DMS153 treated with DMSO at 0.1 percent for 48 hours (cell line): ENCODE measurements at regions not wholly inside any gene's neighbourhood (a gene's known extent, or its start where the extent isn't known, plus 50 kb on each side); places are given as distances from the start of the nearest gene placed in this dataset.
"Not testable (repeated sequence)": the region's sequence is repeated elsewhere in the genome, so short reads cannot be mapped to it uniquely, and the experiment has no call there.

Experiments used
- DNase-seq: peaks from one replicate; lab custom pipeline; 2025; ENCODE audit not compliant: unreplicated experiment; lab: John Stamatoyannopoulos, UW

GRCh38 chr7:149714081-149714909 lies 59.1 kb downstream of the ZNF467 start:
- peak; percentile 49 for DNase-seq

GRCh38 chr7:149713731-149714068 lies 59.7 kb downstream of the ZNF467 start:
- no peak for DNase-seq

DNA sequence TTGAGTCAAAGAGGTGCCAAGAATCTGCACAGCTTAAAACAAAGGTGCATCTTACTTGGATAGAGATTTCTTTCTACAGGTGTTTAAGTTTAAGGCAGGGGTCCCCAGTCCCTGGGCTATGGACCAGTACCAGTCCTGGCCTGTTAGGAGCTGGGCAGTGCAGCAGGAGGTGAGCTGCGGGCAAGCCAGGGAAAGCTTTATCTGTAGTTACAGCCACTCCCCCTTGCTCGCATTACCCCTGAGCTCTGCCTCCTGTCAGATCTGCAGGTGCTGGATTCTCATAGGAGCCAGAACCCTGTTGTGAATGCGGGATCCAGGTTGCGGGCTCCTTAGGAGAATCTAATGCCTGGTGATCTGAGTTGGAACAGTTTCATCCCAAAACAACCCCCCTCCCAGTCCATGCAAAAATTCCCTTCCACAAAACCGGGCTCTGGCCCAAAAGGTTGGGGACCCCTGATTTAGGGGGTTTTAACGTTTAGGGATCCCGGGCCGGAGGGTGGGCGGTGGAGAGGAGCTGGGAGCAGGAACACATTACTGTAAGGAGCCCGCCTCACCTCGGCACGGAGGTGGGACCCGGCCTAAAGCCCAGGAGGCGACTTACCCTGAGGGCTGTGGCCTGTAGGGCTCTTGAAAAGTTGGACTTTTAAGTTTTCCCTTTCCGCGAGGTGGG lies 60.2 kb downstream of the ZNF467 start:
- no peak for DNase-seq

GRCh38 chr7:149708026-149708425 lies 65.4 kb downstream of the ZNF467 start:
- DNase-seq = no peak

- no peak for DNase-seq
Observed at GRCh38 chr7:149707448-149707886, 65.9 kb downstream of the ZNF467 start.

DNA sequence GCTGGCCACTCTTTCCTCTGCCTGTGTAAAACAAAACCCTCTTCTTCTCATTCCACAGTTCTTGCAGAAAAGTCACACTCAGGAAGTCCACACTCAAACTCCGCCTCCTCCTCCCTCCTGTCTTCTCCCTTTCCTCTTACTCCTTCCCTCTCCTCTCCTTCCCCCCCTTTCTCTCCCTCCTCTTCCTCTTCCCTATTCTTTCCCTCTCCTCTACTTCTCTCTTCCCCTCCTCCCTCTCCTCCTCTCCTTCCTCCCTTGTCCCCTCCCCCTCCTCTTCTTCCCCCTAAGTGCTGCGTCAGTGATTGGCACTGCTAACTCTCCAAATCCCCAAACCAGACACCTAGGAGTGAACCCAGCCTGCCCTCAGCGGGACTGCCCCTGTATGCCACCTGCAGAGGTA lies 67.0 kb downstream of the ZNF467 start:
- no peak for DNase-seq

DNA sequence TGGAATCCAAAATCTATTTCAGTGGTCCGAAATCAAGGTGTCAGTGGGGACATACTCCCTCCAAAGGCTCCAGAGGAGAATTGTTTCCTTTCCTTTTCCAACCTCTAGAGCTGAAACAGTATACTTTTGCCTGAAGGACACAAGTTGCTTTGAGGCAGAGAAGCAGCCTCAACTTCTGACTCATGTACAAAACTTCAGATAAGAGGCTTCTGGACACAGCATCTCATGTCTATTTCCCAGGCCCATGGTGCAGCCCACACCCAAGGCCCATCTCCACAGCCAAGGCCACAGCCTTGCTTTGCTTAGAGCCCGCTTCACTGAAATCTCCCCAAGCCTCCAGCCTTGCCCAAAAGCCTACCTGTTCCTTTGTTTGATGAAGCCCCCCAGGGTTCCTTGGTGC lies 68.9 kb downstream of the ZNF467 start:
- DNase-seq = no peak

- DNase-seq = no peak
Observed at GRCh38 chr7:149703044-149703650, 70.2 kb downstream of the ZNF467 start.

- no peak for DNase-seq
Observed at GRCh38 chr7:149701495-149702240, 71.7 kb downstream of the ZNF467 start.

DNA sequence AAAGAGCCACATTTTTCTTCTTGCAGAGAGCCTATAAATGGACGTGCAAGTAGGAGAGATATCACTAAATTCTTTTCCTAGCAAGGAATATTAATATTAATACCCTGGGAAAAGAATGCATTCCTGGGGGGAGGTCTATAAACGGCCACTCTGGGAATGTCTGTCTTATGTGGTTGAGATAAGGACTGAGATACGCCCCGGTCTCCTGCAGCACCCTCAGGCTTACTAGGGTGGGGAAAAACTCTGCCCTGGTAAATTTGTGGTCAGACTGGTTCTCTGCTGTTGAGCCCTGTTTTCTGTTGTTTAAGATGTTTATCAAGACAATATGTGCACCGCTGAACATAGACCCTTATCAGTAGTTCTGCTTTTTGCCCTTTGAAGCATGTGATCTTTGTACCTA lies 75.6 kb downstream of the ZNF467 start:
- DNase-seq = not testable (repeated sequence)

DNA sequence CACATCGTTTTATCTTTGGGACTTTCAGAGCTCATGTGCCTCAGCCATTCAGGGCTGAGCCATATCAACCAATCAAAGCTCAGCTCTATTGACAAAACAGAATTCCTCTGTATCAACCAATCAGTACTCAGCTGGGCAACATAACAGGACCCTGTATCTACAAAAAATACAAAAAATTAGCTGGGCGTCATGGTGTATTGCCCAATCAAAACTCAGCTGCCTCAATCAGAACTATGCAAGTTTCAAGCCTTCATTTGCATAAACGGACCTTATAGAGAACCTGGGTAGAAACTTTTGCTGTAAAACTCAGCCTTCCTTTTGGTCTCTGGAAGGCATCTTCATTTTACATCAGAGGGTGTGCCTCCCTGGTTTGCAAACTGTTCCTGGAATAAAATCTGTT lies 77.1 kb downstream of the ZNF467 start:
- no peak for DNase-seq

DNA sequence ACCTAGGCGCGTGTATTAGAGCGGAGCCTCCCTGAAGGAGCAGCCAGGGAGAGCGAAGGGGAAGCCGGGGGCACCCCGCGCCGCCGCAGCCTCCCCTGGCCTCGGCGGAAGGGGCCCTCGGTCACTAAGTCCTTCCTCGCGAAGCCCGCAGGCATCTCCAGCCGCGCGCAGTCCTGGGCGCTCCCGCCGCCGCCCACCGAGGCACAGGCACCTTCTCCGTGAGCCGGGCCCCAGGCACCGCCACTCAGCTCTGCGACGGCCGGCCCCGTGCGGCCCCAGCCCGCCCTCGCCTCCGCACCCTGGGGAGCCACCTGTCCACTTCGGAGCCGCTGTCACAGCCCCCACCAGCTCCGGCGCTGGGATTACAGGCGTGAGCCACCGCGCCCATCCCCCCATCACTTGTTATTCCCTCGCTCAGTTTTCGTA lies 80.8 kb downstream of the ZNF467 start:
- DNase-seq = no peak

DNA sequence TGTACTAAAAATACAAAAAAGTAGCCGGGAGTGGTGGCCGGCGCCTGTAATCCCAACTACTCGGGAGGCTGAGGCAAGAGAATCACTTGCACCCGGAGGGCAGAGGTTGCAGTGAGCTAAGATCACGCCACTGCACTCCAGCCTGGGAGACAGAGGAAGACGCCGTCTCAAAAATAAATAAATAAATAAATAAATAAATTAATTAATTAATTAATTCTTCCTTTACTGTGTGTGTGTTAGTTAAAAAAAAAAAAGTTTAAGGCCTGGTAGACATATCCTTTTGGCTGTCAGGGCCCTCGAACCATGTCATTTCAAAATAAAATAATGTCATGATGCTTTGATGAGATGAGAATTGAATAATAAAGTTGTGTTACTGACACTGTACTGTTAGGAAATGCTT lies 81.3 kb downstream of the ZNF467 start:
- no peak for DNase-seq

GRCh38 chr7:149690688-149691446 lies 82.5 kb downstream of the ZNF467 start:
- no peak for DNase-seq

GRCh38 chr7:149689291-149689721 lies 84.1 kb downstream of the ZNF467 start:
- no peak for DNase-seq

DNA sequence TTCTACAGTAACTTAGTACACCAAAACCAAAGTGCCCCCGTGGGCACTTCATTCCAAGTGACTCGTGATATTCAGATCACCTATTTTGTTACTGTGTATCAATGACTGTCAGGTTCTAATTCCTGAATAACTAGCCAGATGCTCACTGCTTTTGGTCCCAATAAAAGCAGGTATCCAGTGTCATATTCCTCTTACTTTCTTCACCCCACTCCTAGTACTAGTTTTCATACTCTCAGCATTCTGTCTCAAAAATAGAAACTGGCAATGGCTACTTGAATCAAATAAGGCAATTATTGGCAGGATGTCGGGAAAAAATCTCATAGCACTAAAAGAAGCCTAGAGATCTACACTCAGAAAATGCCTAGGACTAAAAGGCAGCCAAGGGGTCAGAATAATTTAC lies 84.6 kb downstream of the ZNF467 start:
- DNase-seq = no peak

GRCh38 chr7:149687820-149688219 lies 85.6 kb downstream of the ZNF467 start:
- not testable (repeated sequence) for DNase-seq

DNA sequence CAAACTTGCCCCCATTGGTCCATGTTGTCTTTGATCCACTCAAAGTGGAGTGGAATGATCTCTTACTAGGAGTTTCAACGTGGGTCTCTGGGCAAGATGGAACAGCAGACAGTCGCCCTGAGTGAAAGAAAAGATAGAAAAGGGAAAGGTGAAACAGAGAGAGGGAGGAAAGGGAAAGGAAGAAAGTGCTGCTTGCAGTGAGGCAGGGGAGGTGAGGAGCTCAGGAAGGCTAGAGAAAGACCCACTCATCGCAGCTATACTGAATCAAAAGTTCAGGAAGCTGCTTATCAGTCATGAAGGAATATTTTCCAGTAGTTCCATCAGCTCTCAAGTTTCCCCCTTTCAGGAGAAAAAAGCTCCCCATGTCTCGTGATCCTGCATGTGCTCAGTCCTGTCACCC lies 86.9 kb downstream of the ZNF467 start:
- DNase-seq = no peak

- no peak for DNase-seq
Observed at GRCh38 chr7:149686011-149686410, 87.4 kb downstream of the ZNF467 start.

DNA sequence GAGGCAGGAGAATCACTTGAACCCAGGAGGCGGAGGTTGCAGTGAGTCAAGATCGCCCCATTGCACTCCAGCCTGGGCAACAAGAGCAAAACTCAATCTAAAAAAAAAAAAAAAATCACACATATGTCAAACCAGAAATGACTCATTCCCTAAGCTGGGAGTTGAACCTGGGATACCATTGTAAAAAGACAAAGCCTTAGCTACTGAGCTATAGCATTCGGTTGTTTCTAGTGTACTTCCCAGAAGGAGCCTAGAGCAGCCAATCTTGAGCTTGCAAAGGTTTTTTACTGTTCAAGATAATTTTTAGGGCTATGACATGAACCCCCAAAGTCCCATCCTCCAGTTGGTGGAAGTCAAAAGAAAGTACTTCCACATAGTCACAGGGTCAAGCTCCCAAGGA lies 87.9 kb downstream of the ZNF467 start:
- no peak for DNase-seq

GRCh38 chr7:149683898-149684297 lies 89.5 kb downstream of the ZNF467 start:
- DNase-seq = no peak
